ENCODE measurements at regions not wholly inside any gene's neighbourhood (a gene's known extent, or its start where the extent isn't known, plus 50 kb on each side); places are given as distances from the start of the nearest gene placed in this dataset.

DNA sequence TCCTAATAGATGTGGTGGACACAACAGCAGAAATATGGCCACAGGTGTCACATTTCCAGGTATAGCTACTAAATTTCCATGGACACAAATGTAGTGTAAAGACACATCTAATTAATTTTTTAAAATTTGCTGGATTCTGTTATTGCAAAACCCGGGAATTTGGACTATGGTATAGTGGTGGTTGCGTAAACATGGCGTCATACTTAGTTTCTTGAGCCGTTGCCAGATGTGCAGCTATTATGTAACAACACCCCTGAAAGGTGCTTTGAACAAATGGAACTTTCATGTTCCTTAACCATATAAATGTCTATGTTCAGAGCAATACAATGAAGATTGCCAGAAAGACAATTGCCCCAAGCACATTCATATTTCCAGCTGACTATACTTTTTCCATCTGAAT is 85.9 kb downstream of the HRH4 start:
- TF ChIP-seq TAF1 (IDR thresholded peaks at IDR 0.05; ENCODE audit: borderline replicate concordance, insufficient read depth, low read length) (no peak), POLR2AphosphoS5 (IDR thresholded peaks at IDR 0.05; ENCODE audit: low read depth, low read length) (no peak), SIN3A (IDR thresholded peaks at IDR 0.05; ENCODE audit: borderline replicate concordance, insufficient read depth, low read length) (no peak), FOXP2 (optimal IDR thresholded peaks at IDR 0.05; ENCODE audit: borderline replicate concordance, extremely low read depth, extremely low read length, insufficient read depth) (no peak)
- TF ChIP-seq, protein P1, sequence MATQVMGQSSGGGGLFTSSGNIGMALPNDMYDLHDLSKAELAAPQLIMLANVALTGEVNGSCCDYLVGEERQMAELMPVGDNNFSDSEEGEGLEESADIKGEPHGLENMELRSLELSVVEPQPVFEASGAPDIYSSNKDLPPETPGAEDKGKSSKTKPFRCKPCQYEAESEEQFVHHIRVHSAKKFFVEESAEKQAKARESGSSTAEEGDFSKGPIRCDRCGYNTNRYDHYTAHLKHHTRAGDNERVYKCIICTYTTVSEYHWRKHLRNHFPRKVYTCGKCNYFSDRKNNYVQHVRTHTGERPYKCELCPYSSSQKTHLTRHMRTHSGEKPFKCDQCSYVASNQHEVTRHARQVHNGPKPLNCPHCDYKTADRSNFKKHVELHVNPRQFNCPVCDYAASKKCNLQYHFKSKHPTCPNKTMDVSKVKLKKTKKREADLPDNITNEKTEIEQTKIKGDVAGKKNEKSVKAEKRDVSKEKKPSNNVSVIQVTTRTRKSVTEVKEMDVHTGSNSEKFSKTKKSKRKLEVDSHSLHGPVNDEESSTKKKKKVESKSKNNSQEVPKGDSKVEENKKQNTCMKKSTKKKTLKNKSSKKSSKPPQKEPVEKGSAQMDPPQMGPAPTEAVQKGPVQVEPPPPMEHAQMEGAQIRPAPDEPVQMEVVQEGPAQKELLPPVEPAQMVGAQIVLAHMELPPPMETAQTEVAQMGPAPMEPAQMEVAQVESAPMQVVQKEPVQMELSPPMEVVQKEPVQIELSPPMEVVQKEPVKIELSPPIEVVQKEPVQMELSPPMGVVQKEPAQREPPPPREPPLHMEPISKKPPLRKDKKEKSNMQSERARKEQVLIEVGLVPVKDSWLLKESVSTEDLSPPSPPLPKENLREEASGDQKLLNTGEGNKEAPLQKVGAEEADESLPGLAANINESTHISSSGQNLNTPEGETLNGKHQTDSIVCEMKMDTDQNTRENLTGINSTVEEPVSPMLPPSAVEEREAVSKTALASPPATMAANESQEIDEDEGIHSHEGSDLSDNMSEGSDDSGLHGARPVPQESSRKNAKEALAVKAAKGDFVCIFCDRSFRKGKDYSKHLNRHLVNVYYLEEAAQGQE (IDR thresholded peaks at IDR 0.05; ENCODE audit: insufficient read depth in 1 of 2, low read depth in 2 of 2, low read length in 2 of 2) = no peak
